HG02642 (cell line): ENCODE measurements at regions not wholly inside any gene's neighbourhood (a gene's known extent, or its start where the extent isn't known, plus 50 kb on each side); places are given as distances from the start of the nearest gene placed in this dataset.

Experiments used
- ATAC-seq: cut with Tn5 transposase; IDR thresholded peaks from one replicate; pipeline ENCODE4 v1.9.1; 2021; ENCODE audit warnings: mild to moderate bottlenecking; ENCODE audit not compliant: unreplicated experiment, poor library complexity

GRCh38 chr9:71218774-71219173, 97.4 kb upstream of the TRPM3 start:
- no peak for ATAC-seq

- ATAC-seq: no peak
Observed at GRCh38 chr9:71213633-71214032, 92.2 kb upstream of the TRPM3 start.

GRCh38 chr9:71210326-71210725, 88.9 kb upstream of the TRPM3 start:
- ATAC-seq: no peak

GRCh38 chr9:71209890-71210289, 88.5 kb upstream of the TRPM3 start:
- ATAC-seq: no peak

- ATAC-seq: no peak
Observed at GRCh38 chr9:71202931-71203330, 81.5 kb upstream of the TRPM3 start.

- ATAC-seq: no peak
Observed at GRCh38 chr9:71191708-71192107, 70.3 kb upstream of the TRPM3 start.

- no peak for ATAC-seq
Observed at GRCh38 chr9:71183251-71183650, 61.8 kb upstream of the TRPM3 start.

- no peak for ATAC-seq
Observed at GRCh38 chr9:71179183-71179582, 57.8 kb upstream of the TRPM3 start.

GRCh38 chr9:71177901-71178300, 56.5 kb upstream of the TRPM3 start:
- no peak for ATAC-seq

- no peak for ATAC-seq
Observed at GRCh38 chr9:71171517-71171916, 50.1 kb upstream of the TRPM3 start.
